ENCODE measurements at regions not wholly inside any gene's neighbourhood (a gene's known extent, or its start where the extent isn't known, plus 50 kb on each side); places are given as distances from the start of the nearest gene placed in this dataset.

GRCh38 chrX:148337873-148338272 lies 162.5 kb upstream of the AFF2 start:
- TF ChIP-seq CTCF (IDR thresholded peaks at IDR 0.05) (no peak), POLR2AphosphoS5 (IDR thresholded peaks at IDR 0.05) (no peak), EP300 (IDR thresholded peaks at IDR 0.05) (no peak), POLR2A (IDR thresholded peaks at IDR 0.05) (no peak)
